ENCODE measurements at regions not wholly inside any gene's neighbourhood (a gene's known extent, or its start where the extent isn't known, plus 50 kb on each side); places are given as distances from the start of the nearest gene placed in this dataset.

GRCh38 chr7:84328571-84328970, 134.0 kb upstream of the SEMA3A start:
- DNase-seq (ENCODE audit: low read depth in 2 of 2), result peak in 1 of 2 donors; percentile 51

DNA sequence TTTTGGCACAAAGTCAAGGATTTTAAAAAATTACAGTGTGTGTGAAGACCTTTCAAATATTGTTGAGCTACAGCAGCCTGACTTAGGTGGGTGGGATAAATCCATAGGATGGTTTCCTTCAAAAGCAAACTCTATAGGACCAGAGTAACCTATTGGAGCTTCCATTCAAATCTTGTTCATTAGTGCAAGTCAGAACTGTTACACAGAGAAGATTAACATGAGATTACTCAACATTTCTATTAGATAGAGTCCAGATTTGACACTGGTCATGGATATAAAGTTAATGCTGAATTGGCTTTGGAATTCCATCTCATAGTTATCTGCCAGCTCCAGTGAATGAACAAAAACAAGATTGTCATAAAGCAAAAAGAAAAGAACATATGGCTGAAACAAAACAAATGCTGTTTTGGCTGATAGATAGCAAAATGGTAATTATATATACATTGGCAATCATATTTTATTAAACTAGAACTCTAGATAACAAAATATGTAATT, 129.6 kb upstream of the SEMA3A start:
- DNase-seq (ENCODE audit: low read depth in 2 of 2), result no peak

DNA sequence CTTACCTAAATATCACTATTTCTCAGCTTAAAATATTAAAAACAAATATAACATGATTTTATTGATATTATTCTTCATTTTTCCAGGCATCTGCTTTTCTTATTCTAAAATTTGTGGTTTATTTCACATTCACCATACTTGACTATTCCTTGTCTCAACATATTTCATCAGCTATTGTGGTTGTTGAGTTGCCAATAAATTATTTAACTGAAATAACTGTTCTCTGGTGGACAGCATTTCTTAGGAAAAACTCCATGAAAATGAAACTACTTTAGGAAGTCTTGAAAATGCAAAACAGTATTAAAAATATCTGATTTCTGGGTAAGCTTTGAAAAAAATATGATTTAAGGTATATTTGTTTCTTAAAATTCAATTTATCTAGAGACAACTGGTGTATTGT, 122.9 kb upstream of the SEMA3A start:
- no peak for DNase-seq (ENCODE audit: low read depth in 2 of 2)

DNA sequence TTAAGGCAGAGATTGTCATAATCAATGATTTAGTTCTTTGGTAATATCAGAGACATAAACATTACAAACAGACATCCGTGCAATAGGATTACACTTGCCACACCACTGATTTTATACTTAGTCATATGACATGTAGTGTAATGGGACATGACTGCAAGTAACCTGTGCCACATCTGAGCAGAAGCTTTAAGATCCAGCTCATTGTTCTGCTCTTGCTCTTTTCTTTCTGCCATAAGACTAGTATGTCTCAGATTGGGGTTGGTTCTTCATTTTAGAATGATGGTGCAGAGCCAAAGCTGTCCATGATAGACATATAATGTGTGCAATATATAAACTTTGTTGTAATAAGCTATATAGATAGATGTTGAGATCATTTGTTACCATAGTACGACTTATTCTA, 119.7 kb upstream of the SEMA3A start:
- no peak for DNase-seq (ENCODE audit: low read depth in 2 of 2)

DNA sequence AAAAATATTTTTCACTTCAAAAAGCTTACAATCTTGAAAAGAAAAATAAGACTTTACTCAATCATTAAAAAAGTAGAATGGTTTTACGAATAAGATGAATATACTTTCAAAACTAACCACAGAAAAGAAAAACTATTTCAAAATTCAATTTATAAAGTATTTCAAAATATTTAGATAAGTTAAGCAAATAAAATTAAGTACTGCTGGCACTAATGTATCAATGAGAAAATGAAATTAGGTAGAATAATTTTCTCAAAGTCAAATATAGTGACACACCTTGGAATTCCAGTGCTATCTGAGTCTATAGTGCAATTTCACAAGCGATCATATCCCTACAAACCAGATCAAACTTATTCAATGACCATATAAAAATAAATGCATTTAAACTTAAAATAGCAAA, 109.8 kb upstream of the SEMA3A start:
- no peak for DNase-seq (ENCODE audit: low read depth in 2 of 2)

- no peak for DNase-seq (ENCODE audit: low read depth in 2 of 2)
Measured at GRCh38 chr7:84302949-84303348, 108.4 kb upstream of the SEMA3A start.

GRCh38 chr7:84297616-84298015, 103.0 kb upstream of the SEMA3A start:
- DNase-seq (ENCODE audit: low read depth in 2 of 2), result no peak

DNA sequence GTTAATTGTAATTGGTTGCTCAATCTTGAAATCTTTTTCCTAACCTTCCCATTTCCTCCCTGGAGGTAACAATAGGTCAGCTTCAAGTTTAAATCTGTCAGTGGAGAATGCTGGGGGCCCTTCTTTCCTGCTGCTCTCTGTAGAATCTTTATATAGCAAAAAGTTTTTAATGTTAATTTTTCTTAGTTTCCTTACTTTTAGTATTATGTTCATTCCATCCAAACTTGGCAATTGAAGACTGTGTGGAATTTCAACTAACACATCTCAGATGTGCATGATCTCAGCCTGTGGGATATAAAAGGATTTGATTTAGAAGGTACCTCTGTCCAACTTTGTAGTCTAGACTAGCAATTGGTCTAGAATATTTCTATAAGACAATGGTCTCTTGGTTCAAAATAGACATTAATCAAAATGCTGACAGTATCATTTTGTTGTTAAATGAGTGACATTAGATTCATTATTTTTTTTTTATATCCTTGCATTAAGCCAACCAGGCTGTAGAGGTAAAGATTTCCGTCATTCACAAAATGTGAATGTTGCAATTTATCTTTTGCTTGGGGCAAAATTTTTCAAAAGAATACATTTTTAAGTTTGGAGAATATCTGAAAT, 100.4 kb upstream of the SEMA3A start:
- no peak for DNase-seq (ENCODE audit: low read depth in 2 of 2)

DNA sequence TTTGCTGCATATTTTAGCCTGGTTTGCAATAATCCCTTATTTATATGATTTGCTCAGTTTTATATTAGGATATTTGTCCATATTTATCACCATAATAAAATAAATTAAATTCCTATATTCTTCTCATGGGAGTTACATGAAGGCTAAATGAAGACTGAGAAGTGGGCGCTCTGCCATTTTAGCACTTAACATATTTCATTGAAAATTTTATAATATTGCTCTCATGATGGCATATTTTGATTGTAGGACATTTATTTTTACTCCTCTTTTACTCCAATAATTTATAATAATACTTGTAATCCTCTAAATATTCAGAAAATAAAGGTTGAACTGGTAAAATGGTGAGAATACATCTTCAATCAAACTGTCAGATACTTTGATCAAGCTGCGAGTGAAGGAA, 99.8 kb upstream of the SEMA3A start:
- DNase-seq (ENCODE audit: low read depth in 2 of 2), result no peak

DNA sequence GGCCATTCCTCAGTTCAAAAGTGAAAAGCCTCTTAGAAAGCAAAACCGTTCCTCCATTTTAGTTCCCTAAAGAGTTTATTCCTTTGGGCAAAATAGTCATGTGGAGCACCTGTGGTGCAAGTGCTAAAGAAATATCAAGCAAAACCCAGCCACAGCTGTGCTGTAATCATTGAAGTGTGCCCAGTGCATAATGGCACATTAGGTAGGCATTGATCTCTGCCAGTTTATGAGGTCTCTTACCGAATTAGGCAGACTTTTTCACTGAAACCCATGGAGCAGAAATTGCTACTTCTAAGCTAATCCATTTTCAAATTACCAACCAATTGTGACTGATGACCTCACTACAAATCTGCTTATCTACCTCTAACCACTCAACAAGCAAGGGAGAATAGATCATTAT, 97.2 kb upstream of the SEMA3A start:
- DNase-seq (ENCODE audit: low read depth in 2 of 2), result no peak

DNA sequence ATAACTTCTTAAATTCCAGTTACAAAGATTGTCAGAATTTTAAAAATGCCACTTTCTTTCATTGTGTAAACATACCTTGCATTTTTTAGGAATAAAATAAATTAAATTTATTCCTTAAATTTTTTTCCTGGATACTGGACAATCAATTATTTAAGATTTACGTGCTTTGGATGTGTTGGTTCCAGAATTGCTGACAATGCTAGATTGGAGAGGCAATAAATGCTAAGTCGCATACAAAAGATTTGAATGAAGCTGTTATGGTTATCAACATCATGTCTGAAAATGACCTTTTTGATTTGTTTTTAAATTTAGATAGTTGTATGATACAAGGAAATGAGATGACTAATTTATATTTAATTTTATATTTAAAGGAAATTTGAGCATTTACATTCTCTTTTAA, 89.2 kb upstream of the SEMA3A start:
- DNase-seq (ENCODE audit: low read depth in 2 of 2), result no peak

GRCh38 chr7:84281518-84281917, 86.9 kb upstream of the SEMA3A start:
- DNase-seq (ENCODE audit: low read depth in 2 of 2), result no peak

GRCh38 chr7:84277628-84278224, 83.1 kb upstream of the SEMA3A start:
- DNase-seq (ENCODE audit: low read depth in 2 of 2), result no peak

GRCh38 chr7:84274029-84274638, 79.5 kb upstream of the SEMA3A start:
- no peak for DNase-seq (ENCODE audit: low read depth in 2 of 2)

GRCh38 chr7:84271543-84271942, 77.0 kb upstream of the SEMA3A start:
- DNase-seq (ENCODE audit: low read depth in 2 of 2), result no peak

DNA sequence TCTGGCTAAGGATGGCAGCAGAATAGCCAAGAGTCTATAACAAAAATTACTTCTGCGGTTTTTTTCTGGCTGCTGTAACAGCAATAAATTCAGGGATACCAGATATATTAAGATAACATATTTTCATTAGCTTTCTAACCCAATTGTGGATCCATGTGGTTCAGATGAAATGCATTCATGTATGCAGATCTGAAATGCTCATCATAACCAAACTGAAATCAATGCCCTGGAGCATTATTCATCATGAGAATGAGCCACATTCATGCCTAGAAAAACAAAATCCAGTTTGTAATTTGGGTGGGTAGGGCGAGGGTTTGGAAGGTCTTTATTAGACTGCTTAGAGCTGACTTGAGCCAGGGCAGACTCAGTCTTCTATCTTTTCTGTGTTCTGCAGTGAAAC, 69.8 kb upstream of the SEMA3A start:
- DNase-seq (ENCODE audit: low read depth in 2 of 2), result no peak

DNA sequence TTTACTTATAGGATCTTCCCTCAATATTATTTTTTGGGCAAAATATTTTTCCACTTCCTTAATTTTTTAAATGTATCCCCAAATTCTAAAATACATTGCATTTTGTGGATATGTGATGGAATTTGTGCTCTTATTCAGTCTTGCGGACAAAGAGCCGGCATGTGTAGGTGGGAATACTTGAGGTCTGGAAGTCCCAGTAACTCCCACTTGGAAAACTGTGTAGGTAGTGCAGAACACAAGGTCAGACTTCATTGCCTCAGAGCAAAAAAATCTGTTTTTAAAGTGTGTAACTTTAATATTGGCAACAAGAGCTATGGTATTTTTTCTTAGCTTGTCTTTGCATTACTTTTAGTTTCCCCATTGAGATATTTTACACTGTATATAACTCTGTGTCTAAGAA, 68.5 kb upstream of the SEMA3A start:
- no peak for DNase-seq (ENCODE audit: low read depth in 2 of 2)

DNA sequence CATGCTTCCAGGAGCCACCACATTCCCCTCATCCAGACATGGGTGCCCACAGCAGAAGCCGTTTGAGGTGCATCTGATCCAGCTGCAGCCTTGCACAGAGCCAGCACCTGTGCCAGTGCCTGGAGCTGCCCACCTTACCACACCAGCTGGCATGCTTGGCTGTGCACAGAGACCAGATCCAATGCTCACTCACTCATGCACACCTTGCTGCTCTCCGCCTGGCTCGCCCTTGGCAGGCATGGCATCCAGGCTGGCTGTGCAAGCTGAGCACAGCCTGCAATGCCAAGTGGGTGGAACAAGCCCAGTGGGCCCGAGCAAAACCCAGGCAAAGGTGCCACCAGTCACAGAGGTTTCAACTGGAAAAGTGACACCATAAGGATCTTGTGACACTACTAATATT, 66.9 kb upstream of the SEMA3A start:
- DNase-seq (ENCODE audit: low read depth in 2 of 2), result no peak

- DNase-seq (ENCODE audit: low read depth in 2 of 2), result no peak
Measured at GRCh38 chr7:84258628-84259027, 64.0 kb upstream of the SEMA3A start.

GRCh38 chr7:84256571-84256971, 62.0 kb upstream of the SEMA3A start:
- DNase-seq (ENCODE audit: low read depth in 2 of 2), result no peak

DNA sequence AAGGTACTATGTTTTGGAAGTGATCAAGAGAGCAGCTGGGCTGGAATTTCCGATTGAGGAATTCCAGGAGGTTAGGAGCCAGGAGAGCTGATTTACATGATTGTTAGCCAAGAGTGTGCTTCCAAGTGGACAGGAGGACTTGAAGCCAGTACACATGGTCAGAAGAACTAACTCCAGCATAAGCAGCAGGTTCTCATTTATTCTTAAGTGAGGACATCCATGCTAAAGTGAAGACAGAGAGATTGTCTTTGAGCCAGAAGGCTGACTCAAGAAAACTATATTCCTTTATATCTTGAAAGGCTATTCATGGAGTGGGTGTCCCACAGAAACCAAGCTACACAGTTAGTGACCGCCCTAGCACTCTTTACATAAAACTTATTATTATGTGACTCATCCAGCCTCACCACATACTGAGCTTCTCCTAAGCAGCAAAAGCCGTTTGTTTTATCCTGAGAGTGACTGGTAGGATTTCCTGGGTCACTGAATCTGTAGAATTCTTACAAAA, 56.7 kb upstream of the SEMA3A start:
- no peak for DNase-seq (ENCODE audit: low read depth in 2 of 2)

GRCh38 chr7:84250452-84250851, 55.9 kb upstream of the SEMA3A start:
- DNase-seq (ENCODE audit: low read depth in 2 of 2), result no peak

GRCh38 chr7:84249656-84250055, 55.1 kb upstream of the SEMA3A start:
- DNase-seq (ENCODE audit: low read depth in 2 of 2), result peak; percentile 12 to 61
